GM21381 (cell line): ENCODE measurements at regions not wholly inside any gene's neighbourhood (a gene's known extent, or its start where the extent isn't known, plus 50 kb on each side); places are given as distances from the start of the nearest gene placed in this dataset.

ENCODE experiments used
- ATAC-seq: cut with Tn5 transposase; IDR thresholded peaks from one replicate; pipeline ENCODE4 v1.9.1; 2021; ENCODE audit warnings: mild to moderate bottlenecking, moderate library complexity; ENCODE audit not compliant: unreplicated experiment

DNA sequence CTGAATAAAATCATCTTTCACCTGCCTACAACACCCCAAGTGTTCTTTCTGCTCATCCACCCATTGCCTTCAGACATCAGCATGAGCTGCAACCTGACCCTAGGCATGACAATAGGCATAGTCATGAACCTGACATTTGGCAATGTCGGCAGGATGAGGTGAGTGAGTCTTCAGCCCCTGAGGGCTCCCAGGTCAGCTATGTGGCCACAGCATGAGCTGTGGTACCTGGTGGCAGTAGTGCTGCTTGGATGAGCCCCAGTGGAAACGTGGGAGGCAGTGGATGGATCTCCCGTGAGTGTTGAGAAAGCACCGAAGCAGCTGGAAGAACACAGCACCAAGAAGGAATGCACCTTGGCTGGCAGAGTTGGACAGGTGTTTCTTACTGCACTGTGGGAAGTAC, 334.8 kb upstream of the FAR2 start:
- ATAC-seq, result no peak

DNA sequence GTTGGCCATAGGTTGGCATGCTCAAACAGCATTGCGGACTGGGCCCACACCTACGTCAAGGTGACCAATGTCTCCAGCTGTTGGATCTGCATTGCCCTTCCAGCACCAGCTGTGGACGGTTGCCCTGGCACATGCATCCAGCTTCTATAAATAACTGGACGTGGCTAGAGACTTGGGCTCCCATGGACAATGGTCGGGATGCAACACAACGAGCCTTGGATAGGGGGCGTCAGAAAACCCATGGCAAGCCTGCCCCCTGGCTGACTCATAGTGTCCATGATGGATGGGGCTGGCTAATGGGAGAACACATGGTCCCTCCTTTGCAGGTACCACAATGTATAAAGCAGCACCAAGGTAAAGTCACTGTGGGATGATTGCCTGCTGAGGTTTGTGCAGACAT, 331.6 kb upstream of the FAR2 start:
- no peak for ATAC-seq

GRCh38 chr12:28824193-28824846, 324.8 kb upstream of the FAR2 start:
- ATAC-seq, result no peak

GRCh38 chr12:28824849-28825248, 324.2 kb upstream of the FAR2 start:
- no peak for ATAC-seq

- no peak for ATAC-seq
Measured at GRCh38 chr12:28826766-28827165, 322.3 kb upstream of the FAR2 start.

GRCh38 chr12:28827861-28828260, 321.2 kb upstream of the FAR2 start:
- ATAC-seq, result no peak

- ATAC-seq, result no peak
Measured at GRCh38 chr12:28828318-28828717, 320.8 kb upstream of the FAR2 start.

DNA sequence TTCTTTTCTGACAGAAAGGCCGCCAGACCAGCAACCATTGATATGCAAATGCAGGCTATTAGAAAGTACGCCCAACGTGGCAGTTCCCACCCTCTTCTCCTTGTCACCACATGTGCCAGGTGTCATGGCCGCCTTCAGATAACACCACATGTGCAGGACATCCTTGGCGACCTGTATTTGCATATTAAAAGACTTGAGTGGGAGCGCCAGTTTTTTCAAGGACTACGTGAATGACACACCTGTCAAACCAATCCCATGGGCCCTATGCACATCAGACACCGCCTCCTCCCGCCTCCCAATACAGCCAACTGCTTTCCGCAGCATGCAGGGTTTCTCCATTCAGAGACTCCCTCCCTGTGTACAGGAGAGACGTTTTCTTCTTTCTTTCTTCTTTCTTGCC, 318.6 kb upstream of the FAR2 start:
- ATAC-seq, result no peak

- ATAC-seq, result no peak
Measured at GRCh38 chr12:28844718-28845117, 304.4 kb upstream of the FAR2 start.

DNA sequence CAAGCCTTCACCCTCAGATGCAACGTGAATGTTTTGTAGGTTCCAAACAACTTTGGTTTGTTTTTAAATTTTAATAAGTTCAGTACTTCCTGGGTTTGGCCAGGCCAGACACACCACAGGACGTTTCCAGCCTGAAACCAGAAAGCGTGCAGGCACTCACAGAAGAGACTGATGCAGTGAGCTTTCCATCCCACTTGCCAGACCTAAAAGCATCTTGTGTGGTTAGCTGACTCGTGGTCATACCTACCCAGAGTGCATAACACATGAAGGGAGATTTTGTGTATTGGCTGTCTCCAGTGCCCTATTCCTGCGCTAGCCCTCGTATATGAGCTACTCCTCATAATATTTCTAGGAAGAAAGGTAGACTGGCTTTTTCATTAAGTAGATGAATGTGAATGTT, 297.3 kb upstream of the FAR2 start:
- no peak for ATAC-seq

DNA sequence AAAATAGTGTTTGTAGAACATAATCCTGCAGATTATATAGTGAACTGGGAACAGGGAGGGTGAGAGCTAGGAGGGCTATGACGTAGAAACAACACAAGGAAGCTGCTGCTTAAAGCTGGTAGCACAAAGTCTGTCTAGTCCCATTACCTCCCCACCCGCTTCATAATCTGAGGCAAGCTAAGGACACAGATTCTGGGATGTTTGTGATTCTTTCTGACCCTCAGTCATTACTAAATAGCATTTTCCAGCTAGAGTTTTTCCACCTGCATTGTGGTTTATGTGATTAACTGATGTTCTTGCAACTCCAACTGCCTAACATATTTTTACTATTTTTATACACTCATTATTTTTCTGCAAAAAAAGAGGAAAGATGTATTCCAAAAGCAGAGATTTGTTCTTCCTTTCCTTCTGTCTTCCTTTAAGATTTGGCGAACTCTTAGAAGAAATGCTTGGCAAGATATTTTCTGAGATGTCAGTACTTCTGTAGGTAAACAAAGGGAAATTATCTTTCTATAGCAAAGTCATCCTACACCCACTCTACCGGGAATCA, 293.2 kb upstream of the FAR2 start:
- ATAC-seq, result no peak

- no peak for ATAC-seq
Measured at GRCh38 chr12:28857369-28857768, 291.7 kb upstream of the FAR2 start.

- no peak for ATAC-seq
Measured at GRCh38 chr12:28859551-28859950, 289.5 kb upstream of the FAR2 start.

DNA sequence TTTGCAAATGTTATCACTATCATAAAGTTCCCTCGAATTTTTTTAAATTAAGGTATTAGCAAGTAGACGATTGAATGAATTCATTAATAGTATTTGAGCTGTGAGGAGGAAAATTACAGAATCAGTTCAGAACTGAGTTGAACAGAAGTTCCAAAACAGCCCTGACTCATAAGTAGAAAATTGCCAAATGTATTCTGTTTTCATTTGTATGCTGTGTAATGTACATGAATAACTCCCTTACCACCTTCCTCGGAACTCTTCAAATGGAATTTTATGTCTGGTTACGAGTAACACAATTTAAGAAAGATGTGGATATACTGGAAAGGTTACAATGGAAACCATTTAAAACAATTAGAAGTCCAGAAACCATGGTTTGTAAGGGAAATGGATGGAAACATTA, 283.3 kb upstream of the FAR2 start:
- no peak for ATAC-seq

- ATAC-seq, result no peak
Measured at GRCh38 chr12:28866296-28866695, 282.8 kb upstream of the FAR2 start.

- ATAC-seq, result no peak
Measured at GRCh38 chr12:28866715-28867503, 282.2 kb upstream of the FAR2 start.

DNA sequence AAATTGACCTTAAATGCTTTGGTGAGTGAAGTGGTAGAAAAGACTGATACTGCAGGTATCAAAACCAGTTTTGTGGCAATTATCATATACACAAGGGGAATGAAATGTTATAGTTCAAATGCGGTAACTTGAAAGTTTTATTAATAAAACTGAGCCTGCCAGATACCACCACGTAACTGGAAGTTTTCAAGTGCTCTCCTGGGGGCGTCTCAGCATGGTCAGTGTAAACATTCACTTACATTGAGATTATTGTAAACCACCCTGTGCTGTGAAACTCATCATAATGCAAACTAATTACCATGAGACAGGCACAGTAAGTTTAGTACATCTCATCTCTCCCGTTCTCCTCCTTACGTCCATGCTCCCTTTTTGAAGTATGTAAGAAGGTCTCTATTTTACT, 280.7 kb upstream of the FAR2 start:
- ATAC-seq, result no peak

DNA sequence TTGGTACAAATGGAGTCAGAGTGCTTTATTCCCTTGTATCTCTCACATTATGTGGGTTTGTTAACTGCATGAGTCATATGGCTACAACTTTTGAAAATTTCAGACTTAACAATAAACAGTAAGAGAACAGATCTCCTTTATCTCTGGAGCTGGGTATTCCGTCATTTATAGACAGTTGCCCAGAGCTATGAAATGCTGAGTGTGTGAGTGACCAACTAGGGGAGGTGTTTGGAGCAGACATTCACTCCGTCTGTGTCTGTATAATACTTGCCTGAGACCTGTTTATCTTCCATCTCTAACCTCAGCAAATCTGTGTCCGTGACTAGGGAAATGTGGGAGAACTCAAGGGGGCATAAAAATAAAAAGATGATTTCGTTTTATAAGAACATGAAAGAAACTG, 279.9 kb upstream of the FAR2 start:
- ATAC-seq, result no peak

- no peak for ATAC-seq
Measured at GRCh38 chr12:28870839-28871440, 278.1 kb upstream of the FAR2 start.

DNA sequence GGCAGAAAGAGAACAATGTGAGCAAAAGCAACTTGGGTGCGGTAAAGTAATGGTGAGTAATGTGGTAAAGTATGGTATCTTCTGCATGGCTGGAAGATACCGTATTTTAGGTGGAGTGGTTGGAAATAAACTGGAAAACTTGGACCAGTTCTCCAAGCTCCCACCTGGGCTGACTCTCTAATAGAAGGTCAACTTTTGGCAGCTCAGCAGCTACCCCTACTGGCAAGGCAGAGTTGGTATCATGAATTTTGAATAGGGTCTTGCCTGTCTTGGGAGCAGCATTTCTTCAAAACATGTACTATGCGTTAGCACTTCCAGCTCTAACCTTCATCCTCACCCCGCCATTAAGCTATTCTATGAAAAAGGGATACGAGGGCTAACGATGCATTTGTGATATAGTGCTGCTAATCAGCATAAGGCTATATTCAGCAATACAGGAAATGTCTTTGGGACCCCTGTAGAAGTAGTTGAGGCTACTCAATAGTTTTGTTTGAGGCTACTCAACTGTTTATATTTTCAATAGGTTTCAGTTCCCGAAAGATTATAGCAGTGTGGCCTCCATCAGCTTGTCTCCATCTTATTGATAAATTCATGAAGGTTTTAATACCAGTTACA, 276.3 kb upstream of the FAR2 start:
- ATAC-seq, result no peak

DNA sequence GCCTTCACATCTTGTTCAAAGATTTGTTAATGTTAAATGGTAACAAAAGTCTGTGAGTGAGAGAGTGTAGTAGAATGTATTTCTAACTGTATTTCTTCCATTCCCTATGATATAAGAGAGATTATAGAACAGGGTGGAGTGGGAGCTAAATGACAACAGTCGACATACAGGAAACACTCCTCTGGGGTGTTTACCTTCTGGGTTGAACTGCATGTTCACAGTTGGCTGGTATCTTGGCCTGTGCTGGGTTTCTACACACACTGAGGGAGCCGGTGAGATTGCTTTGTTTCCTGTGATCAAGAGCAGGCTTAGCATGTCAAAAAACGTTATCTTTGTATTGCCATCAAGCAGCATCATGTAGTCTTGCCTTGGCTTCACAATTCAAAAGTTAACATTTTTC, 274.3 kb upstream of the FAR2 start:
- no peak for ATAC-seq
